Caco-2 (cell line): ENCODE measurements at regions not wholly inside any gene's neighbourhood (a gene's known extent, or its start where the extent isn't known, plus 50 kb on each side); places are given as distances from the start of the nearest gene placed in this dataset.

Source experiments
- BruUV-seq: library from RNA; stranded (reverse); fragments of 400-500 nt; replicated peaks from 2 replicates; lab custom pipeline; 2021; lab: Mats Ljungman, UMichigan
- CTCF ChIA-PET: fragments of 300-600 bp; sonication (Branson Sonifier 250); formaldehyde crosslinking; loops from one replicate; lab custom pipeline; 2022; ENCODE audit warnings: antibody characterized with exemption; lab: Charles Lee
- POLR2A ChIA-PET: fragments of 300-600 bp; sonication (Branson Sonifier 250); formaldehyde crosslinking; loops from one replicate; lab custom pipeline; 2022; ENCODE audit warnings: antibody characterized with exemption; lab: Charles Lee
- DNase-seq, 2 experiments: peaks; one replicate each; pipeline versions ENCODE4 v3.0.0 to v3.0.0-alpha.2; 2020 to 2022
- H3K27me3 ChIP-seq: replicated peaks from 2 replicates; pipeline ENCODE4 v1.6.0; 2011; ENCODE audit warnings: low read length; ENCODE audit not compliant: control insufficient read depth, insufficient read depth
- H3K36me3 ChIP-seq: 2 replicates; pipeline ENCODE4 v1.5.1; 2011; ENCODE audit warnings: low read length; ENCODE audit not compliant: control insufficient read depth, insufficient read depth
- H3K4me1 ChIP-seq: fragments of 250-450 bp; sonication (Bioruptor Pico); 2 replicates; pipeline ENCODE4 v1.5.1; 2020; ENCODE audit warnings: mild to moderate bottlenecking
- H3K4me3 ChIP-seq: 2 replicates; pipeline ENCODE4 v1.5.1; 2011; ENCODE audit warnings: low read depth, mild to moderate bottlenecking, control low read depth, low read length
- H3K9me3 ChIP-seq: fragments of 250-450 bp; sonication (Bioruptor Pico); 2 replicates; pipeline ENCODE4 v1.5.1; 2020; ENCODE audit warnings: mild to moderate bottlenecking, moderate library complexity
- H3K27ac Mint-ChIP-seq: one replicate; pipeline ENCODE4 v1.8.0; 2022; ENCODE audit warnings: mixed read lengths; ENCODE audit not compliant: unreplicated experiment
- H3K27me3 Mint-ChIP-seq: one replicate; pipeline ENCODE4 v1.8.0; 2022; ENCODE audit warnings: mixed read lengths; ENCODE audit not compliant: insufficient read depth, unreplicated experiment
- H3K36me3 Mint-ChIP-seq: one replicate; pipeline ENCODE4 v1.8.0; 2022; ENCODE audit warnings: mild to moderate bottlenecking, mixed read lengths; ENCODE audit not compliant: insufficient read depth, unreplicated experiment
- H3K4me1 Mint-ChIP-seq: one replicate; pipeline ENCODE4 v1.8.0; 2022; ENCODE audit warnings: low read depth, mixed read lengths; ENCODE audit not compliant: unreplicated experiment
- H3K4me3 Mint-ChIP-seq: one replicate; pipeline ENCODE4 v1.8.0; 2022; ENCODE audit warnings: mild to moderate bottlenecking, moderate library complexity, mixed read lengths; ENCODE audit not compliant: unreplicated experiment
- H3K9me3 Mint-ChIP-seq: one replicate; pipeline ENCODE4 v1.8.0; 2022; ENCODE audit warnings: mixed read lengths; ENCODE audit not compliant: unreplicated experiment
- CTCF ChIP-seq, 2 experiments: fragments of 200-600 bp in 1 of 2; IDR thresholded peaks; 1 replicate in 1 of 2; 2 replicates in 1 of 2; pipeline versions ENCODE4 v1.5.1 to v1.8.0; 2011 to 2022; ENCODE audit warnings: antibody characterized with exemption in 1 of 2, control low read depth in 1 of 2, inconsistent platforms in 1 of 2, low read depth in 1 of 2, low read length in 1 of 2, mild to moderate bottlenecking in 1 of 2, moderate library complexity in 1 of 2; ENCODE audit not compliant: insufficient read depth in 1 of 2, severe bottlenecking in 1 of 2, unreplicated experiment in 1 of 2
- intact Hi-C: fragments of 100-400 bp; cut with micrococcal nuclease; formaldehyde crosslinking; loops from one replicate; pipeline ENCODE4 v1.10.0; 2022; ENCODE audit not compliant: unreplicated experiment

GRCh38 chr12:126688556-126688955, 1578.4 kb upstream of the TMEM132C start:
- H3K9me3 ChIP-seq, result no peaks in the 10 kb centered on the region; the same call in 1 of the 2 replicates
- Mint-ChIP-seq H3K27ac (no peak overlapping the region), H3K27me3 (no peaks in the 10 kb centered on the region), H3K4me3 (no peak overlapping the region), H3K4me1 (no peaks in the 10 kb centered on the region), H3K9me3 (no peaks in the 10 kb centered on the region), H3K36me3 (no peaks in the 10 kb centered on the region)
- no peak for DNase-seq
- intact Hi-C loops, result no loop called here
- no peak overlapping the region for H3K4me3 ChIP-seq
- ChIA-PET CTCF (no interaction called here), POLR2A (no interaction called here)
- TF ChIP-seq CTCF (IDR thresholded peaks at IDR 0.05; ENCODE audit: insufficient read depth in 1 of 2, low read depth in 1 of 2, low read length in 1 of 2, severe bottlenecking in 1 of 2, unreplicated experiment in 1 of 2), result no peak
- BruUV-seq, result no TSS peak
- H3K27me3 ChIP-seq, result no peaks in the 10 kb centered on the region
- no peaks in the 10 kb centered on the region for H3K36me3 ChIP-seq
- no peaks in the 10 kb centered on the region for H3K4me1 ChIP-seq

- Histone ChIP-seq H3K36me3 (no peaks in the 10 kb centered on the region), H3K4me1 (no peaks in the 10 kb centered on the region), H3K27me3 (no peaks in the 10 kb centered on the region), H3K4me3 (no peak overlapping the region), H3K9me3 (no peaks in the 10 kb centered on the region)
- TF ChIP-seq CTCF (IDR thresholded peaks at IDR 0.05; ENCODE audit: insufficient read depth in 1 of 2, low read depth in 1 of 2, low read length in 1 of 2, severe bottlenecking in 1 of 2, unreplicated experiment in 1 of 2), result no peak
- Mint-ChIP-seq H3K27ac (no peak overlapping the region), H3K27me3 (no peaks in the 10 kb centered on the region), H3K36me3 (no peaks in the 10 kb centered on the region), H3K9me3 (no peaks in the 10 kb centered on the region), H3K4me3 (no peak overlapping the region), H3K4me1 (no peaks in the 10 kb centered on the region)
- ChIA-PET POLR2A (no interaction called here), CTCF (no interaction called here)
- intact Hi-C loops, result no loop called here
- no TSS peak for BruUV-seq
- no peak for DNase-seq
Measured at GRCh38 chr12:126700096-126700495, 1566.9 kb upstream of the TMEM132C start.

GRCh38 chr12:126704609-126705008, 1562.4 kb upstream of the TMEM132C start:
- intact Hi-C loops, result no loop called here

More at GRCh38 chr12:126704609-126705008, 1562.4 kb upstream of the TMEM132C start:
- Mint-ChIP-seq H3K4me3 (no peak overlapping the region), H3K27me3 (no peaks in the 10 kb centered on the region), H3K9me3 (no peaks in the 10 kb centered on the region), H3K36me3 (no peaks in the 10 kb centered on the region), H3K27ac (no peak overlapping the region), H3K4me1 (no peaks in the 10 kb centered on the region)
- CTCF ChIA-PET, result no interaction called here
- no peaks in the 10 kb centered on the region for H3K9me3 ChIP-seq
- H3K4me1 ChIP-seq, result no peaks in the 10 kb centered on the region
- H3K4me3 ChIP-seq, result no peak overlapping the region
- peak in 1 of 2 experiments; percentile 39 for TF ChIP-seq CTCF (IDR thresholded peaks at IDR 0.05; ENCODE audit: insufficient read depth in 1 of 2, low read depth in 1 of 2, low read length in 1 of 2, severe bottlenecking in 1 of 2, unreplicated experiment in 1 of 2)
- POLR2A ChIA-PET, result no interaction called here
- no peaks in the 10 kb centered on the region for H3K27me3 ChIP-seq
- no peak for DNase-seq
- no peaks in the 10 kb centered on the region for H3K36me3 ChIP-seq
- no TSS peak for BruUV-seq
